ENCODE measurements at regions not wholly inside any gene's neighbourhood (a gene's known extent, or its start where the extent isn't known, plus 50 kb on each side); places are given as distances from the start of the nearest gene placed in this dataset.

DNA sequence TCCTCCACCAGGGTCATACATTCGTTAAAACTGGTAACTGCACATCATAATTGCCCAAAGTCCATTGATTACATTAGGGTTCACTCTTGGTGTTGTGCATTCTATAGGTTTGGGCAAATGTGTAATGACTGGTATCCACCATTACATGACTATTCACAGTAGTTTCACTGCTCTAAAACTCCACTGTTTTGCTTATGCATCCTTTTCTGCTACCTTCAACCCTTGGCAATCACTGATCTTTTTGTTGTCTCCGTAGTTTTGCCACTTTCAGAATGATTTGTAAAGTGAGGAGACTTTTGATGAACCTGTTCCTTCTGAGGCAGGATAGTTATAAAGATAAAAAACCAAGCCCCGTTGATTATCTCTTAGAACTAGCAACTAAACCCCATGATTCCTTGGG is 187.3 kb upstream of the MCHR2 start:
- CTCF ChIA-PET = no interaction called here
- Mint-ChIP-seq H3K36me3 (ENCODE audit: low read depth) (no peaks in the 10 kb centered on the region), H3K27ac (no peak overlapping the region), H3K9me3 (no peaks in the 10 kb centered on the region), H3K4me1 (ENCODE audit: low read depth) (no peaks in the 10 kb centered on the region), H3K27me3 (ENCODE audit: low read depth) (peaks cover 1% of the 10 kb centered on the region), H3K4me3 (no peak overlapping the region)
- DNase-seq = no peak
- intact Hi-C loops (cut with micrococcal nuclease) = no loop called here

DNA sequence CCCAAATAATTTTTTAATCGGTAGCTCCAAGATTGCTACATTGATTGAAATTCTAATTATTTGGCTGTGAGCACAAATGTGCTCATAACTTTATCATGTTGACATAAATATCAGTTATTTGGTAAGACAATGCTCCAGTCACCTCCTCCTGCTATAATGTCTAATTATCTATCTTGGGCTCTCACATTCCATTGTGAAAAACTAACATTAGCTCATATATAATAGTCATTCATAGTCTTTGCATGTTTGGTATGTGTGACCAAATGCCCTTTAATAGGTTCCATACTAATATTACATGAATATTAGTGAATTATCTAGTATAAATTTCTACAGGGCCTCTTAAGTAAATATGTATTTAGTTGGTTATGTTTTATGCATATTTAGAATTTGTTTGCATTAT is 185.6 kb upstream of the MCHR2 start:
- Mint-ChIP-seq H3K4me1 (ENCODE audit: low read depth) (no peaks in the 10 kb centered on the region), H3K9me3 (no peaks in the 10 kb centered on the region), H3K4me3 (no peak overlapping the region), H3K27ac (no peak overlapping the region), H3K27me3 (ENCODE audit: low read depth) (peaks cover 1% of the 10 kb centered on the region), H3K36me3 (ENCODE audit: low read depth) (no peaks in the 10 kb centered on the region)
- DNase-seq = no peak
- intact Hi-C loops (cut with micrococcal nuclease) = no loop called here
- CTCF ChIA-PET = no interaction called here

DNA sequence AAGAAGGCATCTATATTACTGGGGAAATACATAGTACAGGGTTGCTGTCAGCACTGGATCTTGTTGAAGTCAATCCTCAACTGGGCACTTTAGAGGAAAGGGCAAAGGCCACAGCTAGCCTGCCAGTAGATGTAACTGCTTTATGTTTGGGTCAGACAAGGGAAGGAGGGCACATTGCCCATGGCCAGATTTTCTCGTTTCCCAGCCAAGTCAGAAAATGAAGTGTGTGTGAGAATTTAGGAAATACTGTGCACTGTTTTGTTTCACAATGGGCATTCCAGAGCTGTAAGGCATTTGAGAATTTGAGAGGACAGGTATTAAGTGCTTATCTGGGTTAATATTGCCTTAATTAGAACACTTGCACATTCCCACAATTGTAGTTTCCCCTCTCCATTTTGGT is 183.9 kb upstream of the MCHR2 start:
- intact Hi-C loops (cut with micrococcal nuclease) = no loop called here
- no peaks in the 10 kb centered on the region for H3K36me3 Mint-ChIP-seq (ENCODE audit: low read depth)
- no peaks in the 10 kb centered on the region for H3K9me3 Mint-ChIP-seq
- no peak overlapping the region for H3K27ac Mint-ChIP-seq
- DNase-seq = no peak
- CTCF ChIA-PET = no interaction called here
- H3K4me1 Mint-ChIP-seq (ENCODE audit: low read depth) = no peaks in the 10 kb centered on the region
- no peak overlapping the region for H3K4me3 Mint-ChIP-seq
- no peaks in the 10 kb centered on the region for H3K27me3 Mint-ChIP-seq (ENCODE audit: low read depth)

DNA sequence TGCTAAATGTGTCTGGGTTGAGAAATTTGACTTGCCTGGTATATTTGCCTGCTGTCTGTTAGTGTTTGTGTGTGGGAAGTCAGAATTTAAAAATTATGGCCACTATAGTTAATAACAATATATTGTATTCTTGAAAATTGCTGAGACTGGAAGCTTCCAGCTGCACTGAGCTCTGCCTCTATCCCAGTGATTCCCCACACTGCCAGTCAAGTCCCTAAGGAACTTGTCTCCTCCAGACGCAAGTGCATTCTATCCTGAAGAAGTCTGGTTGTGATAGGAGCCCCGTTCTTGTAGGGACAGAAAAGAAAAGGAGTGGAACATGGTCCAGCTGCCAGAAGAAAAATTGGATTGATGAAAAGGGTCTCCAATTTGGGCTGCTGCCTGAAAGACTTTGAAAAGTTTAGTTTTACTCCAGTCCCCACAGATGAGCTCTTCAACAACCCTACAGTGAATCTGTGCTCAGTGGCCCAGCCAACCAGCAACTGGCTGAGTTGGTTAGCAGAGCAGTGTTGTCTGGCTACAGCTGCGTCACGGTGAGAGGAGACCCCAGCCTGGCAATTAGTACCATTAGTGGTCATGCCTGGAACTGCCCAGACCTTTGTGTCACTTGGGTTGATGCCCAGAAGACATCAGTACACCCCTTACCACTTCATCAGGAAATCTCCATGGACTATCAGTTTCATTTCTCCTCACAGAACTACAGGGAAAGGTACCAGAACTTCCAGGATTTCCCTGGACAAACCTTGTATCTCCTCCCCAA is 183.1 kb upstream of the MCHR2 start:
- Mint-ChIP-seq H3K4me1 (ENCODE audit: low read depth) (no peaks in the 10 kb centered on the region), H3K27me3 (ENCODE audit: low read depth) (no peaks in the 10 kb centered on the region), H3K9me3 (no peaks in the 10 kb centered on the region), H3K36me3 (ENCODE audit: low read depth) (no peaks in the 10 kb centered on the region), H3K27ac (no peak overlapping the region), H3K4me3 (no peak overlapping the region)
- DNase-seq = no peak
- CTCF ChIA-PET = no interaction called here
- intact Hi-C loops (cut with micrococcal nuclease) = no loop called here

- no peaks in the 10 kb centered on the region for H3K9me3 Mint-ChIP-seq
- no peaks in the 10 kb centered on the region for H3K36me3 Mint-ChIP-seq (ENCODE audit: low read depth)
- intact Hi-C loops (cut with micrococcal nuclease) = no loop called here
- no peak overlapping the region for H3K27ac Mint-ChIP-seq
- H3K4me1 Mint-ChIP-seq (ENCODE audit: low read depth) = no peaks in the 10 kb centered on the region
- DNase-seq = no peak
- CTCF ChIA-PET = no interaction called here
- no peaks in the 10 kb centered on the region for H3K27me3 Mint-ChIP-seq (ENCODE audit: low read depth)
- H3K4me3 Mint-ChIP-seq = no peak overlapping the region
Observed at GRCh38 chr6:100176311-100176950, 182.4 kb upstream of the MCHR2 start.

DNA sequence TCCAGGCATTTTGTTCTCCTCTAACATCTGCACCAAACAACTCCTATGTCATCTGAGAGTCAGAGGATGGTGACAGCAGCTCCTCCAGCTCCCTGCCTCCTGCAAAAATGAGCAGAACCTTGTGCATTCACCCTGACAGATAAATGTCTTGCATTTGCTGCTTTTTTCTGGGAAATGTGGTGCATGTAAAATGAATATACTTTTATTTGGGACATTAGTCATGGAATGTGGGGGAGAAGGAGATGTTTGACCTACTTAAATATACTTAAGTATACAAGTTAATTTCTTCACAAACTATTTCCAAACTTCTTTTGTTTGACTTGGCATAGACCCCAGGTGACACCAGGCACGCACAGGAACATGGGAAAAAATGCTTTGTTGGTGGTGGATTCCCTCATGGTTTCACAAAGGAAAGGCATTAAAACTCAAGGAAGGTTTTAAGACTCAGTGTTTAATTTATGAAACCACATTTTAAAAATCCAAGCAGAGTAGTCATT is 181.8 kb upstream of the MCHR2 start:
- no peak overlapping the region for H3K4me3 Mint-ChIP-seq
- CTCF ChIA-PET = no interaction called here
- no peaks in the 10 kb centered on the region for H3K9me3 Mint-ChIP-seq
- H3K36me3 Mint-ChIP-seq (ENCODE audit: low read depth) = no peaks in the 10 kb centered on the region
- H3K4me1 Mint-ChIP-seq (ENCODE audit: low read depth) = no peaks in the 10 kb centered on the region
- no peaks in the 10 kb centered on the region for H3K27me3 Mint-ChIP-seq (ENCODE audit: low read depth)
- H3K27ac Mint-ChIP-seq = no peak overlapping the region
- no peak for DNase-seq
- intact Hi-C loops (cut with micrococcal nuclease) = no loop called here

GRCh38 chr6:100173211-100173610 is 179.2 kb upstream of the MCHR2 start:
- Mint-ChIP-seq H3K27me3 (ENCODE audit: low read depth) (peaks cover 3% of the 10 kb centered on the region), H3K36me3 (ENCODE audit: low read depth) (no peaks in the 10 kb centered on the region), H3K9me3 (no peaks in the 10 kb centered on the region), H3K4me1 (ENCODE audit: low read depth) (no peaks in the 10 kb centered on the region), H3K27ac (no peak overlapping the region), H3K4me3 (no peak overlapping the region)
- no peak for DNase-seq
- intact Hi-C loops (cut with micrococcal nuclease) = no loop called here
- CTCF ChIA-PET = interaction anchor here (1.4 kb wide), 1 partner anchor 56 kb away, joined by 3 read pairs; no protein-coding TSS in a partner anchor

GRCh38 chr6:100172322-100172713 is 178.3 kb upstream of the MCHR2 start:
- H3K9me3 Mint-ChIP-seq = no peaks in the 10 kb centered on the region
- no peaks in the 10 kb centered on the region for H3K4me1 Mint-ChIP-seq (ENCODE audit: low read depth)
- CTCF ChIA-PET = interaction anchor here (1.4 kb wide), 1 partner anchor 55 kb away, joined by 3 read pairs; no protein-coding TSS in a partner anchor
- no peak overlapping the region for H3K4me3 Mint-ChIP-seq
- no peaks in the 10 kb centered on the region for H3K36me3 Mint-ChIP-seq (ENCODE audit: low read depth)
- intact Hi-C loops (cut with micrococcal nuclease) = no loop called here
- H3K27ac Mint-ChIP-seq = no peak overlapping the region
- no peak for DNase-seq
- H3K27me3 Mint-ChIP-seq (ENCODE audit: low read depth) = peaks cover 3% of the 10 kb centered on the region

DNA sequence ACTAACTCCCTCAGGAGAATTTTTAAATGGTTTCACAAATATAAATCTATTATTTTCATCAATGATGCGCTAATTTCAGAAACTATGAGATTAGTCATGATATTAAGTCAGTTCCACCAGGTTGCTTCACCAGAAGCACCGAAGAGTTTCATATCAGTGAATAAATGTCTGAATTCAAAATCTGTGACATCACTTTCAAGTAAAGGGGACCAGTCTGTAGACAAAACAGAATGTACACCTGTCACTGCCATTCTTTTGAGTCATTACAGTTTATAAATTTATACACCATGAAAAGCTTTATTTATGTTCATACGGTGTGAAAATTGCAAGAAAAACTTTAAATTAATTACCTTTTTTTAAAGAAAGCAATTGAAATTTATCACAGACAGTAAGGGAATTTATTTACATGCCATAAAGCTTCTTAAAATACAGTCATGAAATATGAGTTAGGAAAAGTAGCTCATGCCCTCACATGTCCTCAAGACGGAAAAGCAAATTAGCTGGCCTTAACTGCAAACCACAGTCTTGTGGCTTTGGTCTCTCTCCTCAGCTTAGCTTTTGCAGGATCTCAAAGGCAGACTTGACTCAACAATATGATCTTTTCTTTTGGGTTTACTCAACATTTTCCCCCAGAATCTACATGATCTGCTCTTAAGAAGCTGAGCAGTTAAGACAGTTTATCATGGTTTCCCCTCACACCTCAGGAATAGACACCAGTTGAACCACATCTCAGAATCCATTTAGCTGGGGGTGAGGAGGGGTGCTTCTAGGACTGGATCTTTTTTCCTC is 177.7 kb upstream of the MCHR2 start:
- intact Hi-C loops (cut with micrococcal nuclease) = no loop called here
- DNase-seq = no peak
- Mint-ChIP-seq H3K4me1 (ENCODE audit: low read depth) (no peaks in the 10 kb centered on the region), H3K4me3 (no peak overlapping the region), H3K27ac (no peak overlapping the region), H3K36me3 (ENCODE audit: low read depth) (no peaks in the 10 kb centered on the region), H3K9me3 (no peaks in the 10 kb centered on the region), H3K27me3 (ENCODE audit: low read depth) (peaks cover 3% of the 10 kb centered on the region)
- CTCF ChIA-PET = interaction anchor here (1.4 kb wide), 1 partner anchor 55 kb away, joined by 3 read pairs; no protein-coding TSS in a partner anchor

DNA sequence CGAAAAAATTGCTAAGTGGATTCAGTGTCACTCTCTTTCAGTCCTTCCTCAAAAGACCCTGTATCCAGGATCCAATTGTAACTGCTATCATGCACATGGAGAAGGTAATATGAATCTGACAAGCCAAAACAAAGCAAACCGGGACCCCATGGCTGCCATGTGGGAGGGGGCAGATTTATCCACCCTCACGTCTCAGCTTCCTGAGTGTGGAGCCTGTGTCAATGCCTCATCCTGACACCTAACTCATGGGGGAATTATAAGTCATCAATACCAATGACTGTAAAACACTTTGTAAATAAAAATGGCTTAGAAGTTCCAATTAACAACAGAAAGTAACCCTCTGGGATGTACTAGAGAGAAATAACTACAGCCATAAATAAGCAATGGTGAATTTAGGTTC is 174.1 kb upstream of the MCHR2 start:
- intact Hi-C loops (cut with micrococcal nuclease) = no loop called here
- H3K27me3 Mint-ChIP-seq (ENCODE audit: low read depth) = peaks cover 3% of the 10 kb centered on the region
- no peaks in the 10 kb centered on the region for H3K9me3 Mint-ChIP-seq
- CTCF ChIA-PET = no interaction called here
- no peak overlapping the region for H3K27ac Mint-ChIP-seq
- no peak overlapping the region for H3K4me3 Mint-ChIP-seq
- H3K4me1 Mint-ChIP-seq (ENCODE audit: low read depth) = no peaks in the 10 kb centered on the region
- no peak for DNase-seq
- no peaks in the 10 kb centered on the region for H3K36me3 Mint-ChIP-seq (ENCODE audit: low read depth)

- no peaks in the 10 kb centered on the region for H3K4me1 Mint-ChIP-seq (ENCODE audit: low read depth)
Observed at GRCh38 chr6:100167585-100167984, 173.6 kb upstream of the MCHR2 start.

GRCh38 chr6:100166956-100167355 is 172.9 kb upstream of the MCHR2 start:
- Mint-ChIP-seq H3K36me3 (ENCODE audit: low read depth) (no peaks in the 10 kb centered on the region), H3K4me3 (no peak overlapping the region), H3K27me3 (ENCODE audit: low read depth) (peaks cover 3% of the 10 kb centered on the region), H3K27ac (no peak overlapping the region), H3K9me3 (no peaks in the 10 kb centered on the region), H3K4me1 (ENCODE audit: low read depth) (no peaks in the 10 kb centered on the region)
- no peak for DNase-seq
- CTCF ChIA-PET = no interaction called here
- intact Hi-C loops (cut with micrococcal nuclease) = no loop called here

More at GRCh38 chr6:100167585-100167984, 173.6 kb upstream of the MCHR2 start:
- peaks cover 3% of the 10 kb centered on the region for H3K27me3 Mint-ChIP-seq (ENCODE audit: low read depth)
- no peaks in the 10 kb centered on the region for H3K9me3 Mint-ChIP-seq
- no peak overlapping the region for H3K27ac Mint-ChIP-seq
- DNase-seq = no peak
- H3K4me3 Mint-ChIP-seq = no peak overlapping the region
- no peaks in the 10 kb centered on the region for H3K36me3 Mint-ChIP-seq (ENCODE audit: low read depth)
- CTCF ChIA-PET = no interaction called here
- intact Hi-C loops (cut with micrococcal nuclease) = no loop called here

Data from activated naive CD4-positive, alpha-beta T cell treated with anti-CD3 and anti-CD28 coated beads for 36 hours (primary cell).